DMS79 treated with DMSO at 0.1 percent for 48 hours (cell line): ENCODE measurements at regions not wholly inside any gene's neighbourhood (a gene's known extent, or its start where the extent isn't known, plus 50 kb on each side); places are given as distances from the start of the nearest gene placed in this dataset.

Source experiments
- DNase-seq: peaks from one replicate; lab custom pipeline; 2025; lab: John Stamatoyannopoulos, UW

DNA sequence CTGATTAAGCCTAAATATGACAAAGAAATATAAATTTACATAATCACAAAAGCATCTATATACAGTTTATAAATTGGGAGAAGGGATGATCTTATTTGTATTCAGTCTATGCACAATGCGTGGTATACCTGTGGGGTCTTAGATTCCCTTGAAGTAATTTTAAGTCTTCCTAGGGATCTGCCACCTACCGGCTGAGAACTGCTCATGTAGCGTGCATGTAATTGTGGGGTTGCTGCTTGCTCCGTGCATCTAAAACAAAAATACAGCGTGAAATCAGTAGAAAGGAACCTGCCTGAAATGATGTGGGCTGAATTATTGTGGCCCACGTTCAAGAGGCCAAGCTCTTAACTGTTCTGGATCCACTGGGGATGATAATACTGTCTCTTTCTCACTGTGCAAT, 187.3 kb downstream of the MBOAT1 start:
- no peak for DNase-seq

DNA sequence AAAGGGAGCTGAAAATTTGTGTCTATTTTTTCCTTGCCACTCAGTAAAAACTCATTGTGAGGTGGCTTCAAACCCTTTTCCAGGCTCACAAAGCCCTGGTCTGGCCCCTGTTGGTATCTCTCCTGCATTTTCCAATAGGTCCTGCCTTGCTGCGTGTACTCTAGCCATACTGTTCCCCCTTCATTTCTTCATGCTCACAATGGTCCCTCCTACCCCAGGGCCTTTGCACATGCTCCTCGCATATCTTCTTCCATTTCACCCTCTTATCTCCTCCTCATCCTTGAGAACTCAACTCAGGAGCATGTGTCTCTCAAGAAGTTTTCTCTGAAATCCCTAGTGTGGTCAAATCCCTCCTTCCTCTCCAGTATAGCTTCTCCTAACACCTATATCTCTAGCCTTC, 186.6 kb downstream of the MBOAT1 start:
- no peak for DNase-seq

DNA sequence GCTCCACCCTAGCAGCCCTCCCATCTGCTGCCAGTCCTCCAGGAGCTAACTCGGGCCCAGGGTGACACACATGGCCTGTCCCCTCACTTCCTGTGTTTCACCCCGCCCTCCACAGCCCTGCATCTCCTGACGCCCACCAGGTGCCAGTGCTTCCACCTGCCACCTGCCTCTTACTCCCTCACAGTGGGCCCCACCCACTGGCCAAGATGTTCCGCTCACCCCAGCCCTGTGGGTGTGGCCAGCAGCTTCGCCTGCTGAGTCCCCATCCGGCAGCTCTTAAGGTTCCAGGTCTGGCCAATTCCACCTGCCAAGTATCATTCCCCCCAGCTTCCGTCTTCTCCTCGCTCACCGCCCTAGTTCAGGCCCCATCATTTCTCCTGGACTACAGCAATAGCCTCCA, 184.1 kb downstream of the MBOAT1 start:
- DNase-seq = no peak

DNA sequence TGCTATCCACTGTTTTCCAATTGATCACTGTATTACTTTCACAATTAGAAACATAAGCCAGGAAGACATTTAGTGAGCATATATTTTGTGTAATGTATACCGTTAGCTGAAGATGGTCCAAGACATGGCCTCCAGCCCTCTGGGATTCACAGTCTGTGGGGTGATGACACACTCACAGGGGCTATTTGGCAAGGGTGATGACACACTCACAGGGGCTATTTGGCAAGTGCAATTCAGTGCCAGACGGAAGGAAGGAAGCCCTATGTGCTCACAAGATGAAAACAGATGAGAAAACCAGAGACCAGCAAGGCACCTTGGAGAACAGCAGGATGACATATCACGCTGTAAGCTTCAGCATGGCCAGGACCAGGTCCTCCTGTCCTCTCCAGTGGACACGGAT, 183.7 kb downstream of the MBOAT1 start:
- no peak for DNase-seq

DNA sequence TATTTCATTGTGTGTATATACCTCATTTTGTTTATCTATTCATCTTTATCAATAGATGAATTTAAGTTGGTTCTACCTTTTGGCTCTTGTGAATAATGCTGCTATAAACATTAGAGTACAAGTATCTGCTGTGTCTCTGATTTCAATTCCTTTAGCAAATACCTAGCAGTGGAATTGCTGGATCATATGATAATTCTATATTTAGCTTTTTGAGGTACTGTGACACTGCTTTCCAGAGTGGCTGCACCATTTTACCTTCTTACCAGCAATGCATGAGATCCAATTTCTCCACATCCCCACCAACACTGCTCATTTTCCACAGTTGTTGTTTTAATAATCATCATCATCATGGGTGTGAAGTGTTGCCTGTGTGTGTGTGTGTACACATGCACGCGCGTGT, 182.3 kb downstream of the MBOAT1 start:
- no peak for DNase-seq

DNA sequence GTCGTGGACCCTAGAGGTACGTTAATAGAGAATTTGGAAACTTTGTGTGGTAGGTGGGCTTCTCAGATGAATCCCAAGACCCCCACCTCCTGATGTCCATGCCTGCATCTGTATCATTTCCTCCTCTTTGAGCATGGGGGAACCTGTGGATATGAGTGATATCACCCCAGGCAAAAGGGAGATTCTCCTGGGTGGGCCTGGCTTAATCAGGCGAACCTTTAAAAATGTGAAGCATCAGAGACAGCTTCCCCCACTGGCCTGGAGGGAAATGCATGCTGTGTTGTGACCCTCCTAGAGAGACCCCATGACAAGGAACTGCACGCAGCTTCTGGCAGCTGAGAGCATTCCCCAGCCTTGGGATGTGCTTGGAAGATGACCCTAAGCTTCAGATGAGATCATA, 180.9 kb downstream of the MBOAT1 start:
- no peak for DNase-seq

DNA sequence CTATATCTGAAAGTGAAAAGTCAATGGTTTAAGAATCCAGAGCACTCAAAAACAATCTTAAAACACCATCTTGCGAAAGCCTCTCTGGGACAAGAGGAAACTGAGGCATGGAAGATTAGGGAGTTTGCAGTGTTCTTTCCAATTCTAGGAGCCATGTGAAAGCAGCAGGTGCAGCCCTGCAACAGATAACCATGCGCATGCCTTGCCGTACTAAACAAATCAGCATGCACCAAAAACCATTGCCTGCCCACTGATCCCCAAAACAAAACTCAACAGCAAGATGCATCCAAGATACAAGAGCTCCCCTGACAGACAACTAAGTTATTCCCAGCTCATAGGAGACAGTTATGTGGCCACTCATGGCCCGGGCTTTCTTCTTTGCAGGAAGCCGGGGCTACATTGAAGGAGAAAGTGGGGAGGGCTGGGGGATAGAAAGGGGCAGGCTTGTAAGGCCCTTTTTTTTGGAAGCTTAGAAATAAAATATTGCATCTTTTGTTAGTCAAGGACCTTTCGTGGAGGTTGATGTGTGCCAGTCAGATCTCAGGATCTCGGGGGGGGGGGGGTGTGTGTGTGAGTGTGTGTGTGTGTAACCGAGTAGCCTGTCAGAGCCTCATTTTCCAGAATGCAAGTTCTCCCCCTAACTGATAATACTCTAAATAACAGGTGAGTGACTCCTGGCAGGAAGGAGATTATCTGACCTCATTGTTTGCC, 178.4 kb downstream of the MBOAT1 start:
- DNase-seq = no peak

DNA sequence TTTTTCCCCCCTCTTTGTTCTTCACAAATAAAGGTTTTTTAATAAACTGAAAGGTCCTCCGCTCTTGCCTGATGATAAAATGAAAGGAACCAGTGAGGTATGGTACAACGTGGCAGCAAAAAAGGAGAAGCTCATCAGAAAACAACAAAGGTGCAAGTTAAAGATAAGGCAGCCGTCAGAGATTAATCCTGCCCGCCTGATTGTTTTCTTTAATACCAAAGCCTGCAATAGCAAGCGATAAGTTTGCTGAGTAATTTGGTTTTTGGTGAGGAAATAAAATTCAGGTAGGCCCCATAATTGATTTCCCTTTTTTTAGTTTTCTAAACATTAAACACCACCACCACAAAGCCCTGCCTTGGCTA, 177.9 kb downstream of the MBOAT1 start:
- DNase-seq = no peak

DNA sequence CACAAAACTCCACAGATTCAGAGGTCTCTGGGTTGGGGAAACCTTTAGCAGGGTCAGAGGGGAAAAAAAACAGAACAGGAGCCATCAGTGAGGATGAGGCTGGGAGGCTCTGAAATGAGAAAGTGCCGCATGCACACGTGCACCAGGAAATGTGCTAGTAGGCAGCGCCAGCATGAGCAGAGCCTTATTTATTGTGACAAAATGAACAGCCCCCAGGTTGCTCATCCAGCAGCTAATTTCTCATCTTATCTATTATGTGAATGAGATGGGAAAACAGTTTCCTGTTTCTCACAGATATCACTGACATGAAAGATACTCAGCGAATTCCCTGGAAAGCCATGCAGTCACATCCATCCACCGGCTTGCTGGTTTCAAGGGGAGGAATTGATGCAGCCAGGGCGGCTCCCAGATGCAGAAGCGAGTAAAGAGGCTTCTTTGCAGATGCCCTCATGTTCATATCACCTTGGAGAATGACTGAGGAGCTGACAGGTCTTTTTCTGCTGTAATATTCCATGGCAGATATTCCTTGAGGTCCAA, 176.1 kb downstream of the MBOAT1 start:
- no peak for DNase-seq

DNA sequence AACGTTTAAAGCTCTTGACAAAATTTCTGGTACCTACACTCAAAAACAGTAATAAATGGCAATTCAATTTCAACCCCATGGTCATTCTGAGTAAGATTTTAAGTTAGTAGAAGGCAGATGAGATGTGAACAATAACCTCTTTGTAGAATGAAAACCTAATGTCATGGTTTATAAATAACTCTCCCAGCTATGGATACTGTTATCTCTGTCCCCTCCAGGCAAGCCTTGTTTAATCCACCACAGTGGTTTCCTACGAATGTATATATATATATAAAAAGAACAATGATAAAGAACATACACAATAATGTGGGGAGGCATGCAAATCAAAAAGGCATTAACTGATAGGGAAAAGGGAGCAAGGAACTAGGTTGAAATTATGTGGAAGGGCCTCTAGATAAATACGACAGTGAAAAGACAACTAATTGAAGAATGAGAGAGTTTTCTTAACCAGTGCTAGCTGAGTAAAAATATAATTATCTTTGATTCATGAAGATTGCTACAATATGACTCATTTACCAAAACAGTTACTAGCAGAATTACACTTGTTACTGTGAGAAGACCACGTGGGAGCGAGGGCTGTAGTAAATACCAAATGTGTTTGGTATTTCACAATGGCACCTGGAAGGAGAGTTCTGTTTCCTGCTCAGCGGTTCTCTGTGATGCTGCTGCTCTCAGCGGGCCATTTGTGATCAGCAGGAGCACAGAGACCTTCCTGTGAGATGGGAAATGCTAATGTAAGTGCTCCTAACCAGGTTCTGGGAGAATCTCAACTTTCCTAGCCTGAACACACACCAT, 173.7 kb downstream of the MBOAT1 start:
- no peak for DNase-seq

DNA sequence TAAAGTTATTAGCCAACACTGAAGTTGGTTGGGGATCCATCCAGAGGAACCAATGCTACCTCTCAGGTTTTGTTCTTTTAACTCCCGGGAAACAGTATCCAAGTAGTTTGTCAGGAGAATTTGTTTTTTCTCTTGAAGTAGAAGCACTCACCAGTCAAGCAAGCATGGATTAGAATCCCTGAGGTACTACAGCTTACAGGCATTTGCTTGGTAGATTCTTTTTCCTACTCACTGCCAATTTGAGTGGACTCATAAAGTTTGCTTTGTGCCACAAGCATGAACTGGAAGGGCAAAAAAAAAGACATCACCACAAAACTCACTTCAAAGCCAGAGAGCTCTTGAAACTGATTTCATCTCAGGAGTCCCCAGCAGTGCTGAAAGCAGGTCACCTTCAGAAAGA, 167.4 kb downstream of the MBOAT1 start:
- DNase-seq = peak; percentile 99
